ENCODE measurements at regions not wholly inside any gene's neighbourhood (a gene's known extent, or its start where the extent isn't known, plus 50 kb on each side); places are given as distances from the start of the nearest gene placed in this dataset.

DNA sequence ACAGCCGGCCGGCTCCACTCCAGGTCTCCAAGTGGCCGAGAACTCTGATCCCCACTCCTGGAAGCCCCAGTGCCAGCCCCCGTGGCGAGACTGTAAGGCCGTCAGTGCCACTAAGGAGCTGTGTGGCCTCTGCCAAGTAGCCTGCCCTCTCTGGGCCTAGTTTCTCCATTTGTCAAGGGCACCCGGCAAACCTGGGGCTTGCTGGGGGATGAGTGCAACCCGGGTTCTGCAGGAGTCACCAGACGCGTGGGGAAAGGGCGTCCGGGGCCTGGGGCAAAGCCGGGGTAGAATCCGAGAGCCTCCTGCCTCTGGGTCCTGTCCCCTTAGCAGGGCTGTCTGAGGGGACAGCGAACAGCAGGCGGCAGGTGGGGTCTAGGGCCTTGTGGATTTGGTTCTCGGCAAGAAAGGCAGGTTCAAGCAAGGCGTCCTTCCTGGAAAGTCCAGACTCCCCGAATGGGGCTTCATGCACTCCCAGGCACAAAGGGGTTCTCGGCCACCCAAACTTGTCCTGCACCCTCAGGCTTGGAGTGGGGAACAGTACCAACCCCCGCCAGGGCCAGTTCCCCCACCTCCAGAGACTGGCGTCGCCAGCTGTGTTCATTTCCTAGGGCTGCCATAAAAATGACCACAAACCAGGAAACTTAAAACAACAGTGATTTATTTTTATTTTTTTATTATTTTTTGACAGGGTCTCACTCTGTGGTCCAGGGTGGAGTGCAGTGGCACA is 56.0 kb downstream of the NCOR2 start:
- no peaks in the 10 kb centered on the region for H3K9me3 ChIP-seq (ENCODE audit: insufficient read depth, low read length)
- peaks cover 80% of the 10 kb centered on the region for H3K79me2 ChIP-seq (ENCODE audit: low read length)
- H3K4me1 ChIP-seq (ENCODE audit: low read length), result no peaks in the 10 kb centered on the region
- H3K36me3 ChIP-seq (replicated peaks; ENCODE audit: low read depth, low read length), result peaks cover 8% of the 10 kb centered on the region
- no peak overlapping the region for H3K4me3 ChIP-seq (ENCODE audit: low read length)
- no peaks in the 10 kb centered on the region for H3K27me3 ChIP-seq (ENCODE audit: low read depth, low read length)
- no peak overlapping the region for H3K9ac ChIP-seq (ENCODE audit: low read length)
- peaks cover 98% of the 10 kb centered on the region for H4K20me1 ChIP-seq (ENCODE audit: insufficient read depth, low read length)
- H3K27ac ChIP-seq (ENCODE audit: low read length), result no peak overlapping the region
- H2AFZ ChIP-seq (ENCODE audit: low read depth, low read length), result no peak overlapping the region
- TF ChIP-seq EZH2phosphoT487 (IDR thresholded peaks at IDR 0.05; ENCODE audit: low read depth) (no peak), CTCF (IDR thresholded peaks at IDR 0.05; ENCODE audit: low read depth, low read length) (no peak)
- H3K4me2 ChIP-seq (ENCODE audit: low read length), result no peak overlapping the region

DNA sequence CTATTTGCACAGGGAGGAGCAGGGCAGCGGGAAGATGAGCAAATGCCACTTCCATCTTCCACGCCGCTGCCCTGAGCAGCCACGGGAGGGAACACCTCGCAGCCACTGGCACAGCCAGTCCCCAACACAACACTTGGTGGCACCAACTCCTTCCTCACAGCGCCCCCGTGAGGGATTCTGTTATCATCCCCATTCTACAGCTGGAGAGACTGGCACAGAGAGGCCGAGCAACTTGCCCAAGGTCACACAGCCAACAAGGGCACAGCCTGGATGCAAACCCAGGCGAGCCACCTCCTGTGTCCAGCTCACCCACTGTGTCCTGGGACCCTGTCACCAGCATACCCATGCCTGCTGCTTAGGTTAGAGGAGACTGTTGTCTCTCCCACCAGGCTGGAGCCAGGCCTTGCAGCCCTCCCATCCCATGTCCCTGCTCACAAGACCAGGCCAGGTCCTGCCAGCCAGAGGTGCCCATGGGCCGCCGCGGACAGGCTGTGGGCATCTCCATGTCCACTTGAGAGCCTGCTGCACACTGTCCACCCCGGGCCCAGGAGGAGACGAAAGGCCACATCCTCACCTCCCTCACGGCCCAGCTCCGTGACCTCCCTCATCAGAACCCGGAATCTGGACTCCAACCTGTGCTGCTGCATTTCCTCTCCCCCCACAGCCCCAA is 57.0 kb downstream of the NCOR2 start:
- H3K79me2 ChIP-seq (ENCODE audit: low read length), result peaks cover 79% of the 10 kb centered on the region
- peaks cover 6% of the 10 kb centered on the region for H3K36me3 ChIP-seq (replicated peaks; ENCODE audit: low read depth, low read length)
- TF ChIP-seq EZH2phosphoT487 (IDR thresholded peaks at IDR 0.05; ENCODE audit: low read depth) (no peak), CTCF (IDR thresholded peaks at IDR 0.05; ENCODE audit: low read depth, low read length) (peak; percentile 45)
- H3K4me3 ChIP-seq (ENCODE audit: low read length), result no peak overlapping the region
- no peaks in the 10 kb centered on the region for H3K9me3 ChIP-seq (ENCODE audit: insufficient read depth, low read length)
- no peak overlapping the region for H3K4me2 ChIP-seq (ENCODE audit: low read length)
- no peaks in the 10 kb centered on the region for H3K4me1 ChIP-seq (ENCODE audit: low read length)
- no peak overlapping the region for H3K9ac ChIP-seq (ENCODE audit: low read length)
- peaks cover 98% of the 10 kb centered on the region for H4K20me1 ChIP-seq (ENCODE audit: insufficient read depth, low read length)
- no peak overlapping the region for H2AFZ ChIP-seq (ENCODE audit: low read depth, low read length)
- no peak overlapping the region for H3K27ac ChIP-seq (ENCODE audit: low read length)
- no peaks in the 10 kb centered on the region for H3K27me3 ChIP-seq (ENCODE audit: low read depth, low read length)

DNA sequence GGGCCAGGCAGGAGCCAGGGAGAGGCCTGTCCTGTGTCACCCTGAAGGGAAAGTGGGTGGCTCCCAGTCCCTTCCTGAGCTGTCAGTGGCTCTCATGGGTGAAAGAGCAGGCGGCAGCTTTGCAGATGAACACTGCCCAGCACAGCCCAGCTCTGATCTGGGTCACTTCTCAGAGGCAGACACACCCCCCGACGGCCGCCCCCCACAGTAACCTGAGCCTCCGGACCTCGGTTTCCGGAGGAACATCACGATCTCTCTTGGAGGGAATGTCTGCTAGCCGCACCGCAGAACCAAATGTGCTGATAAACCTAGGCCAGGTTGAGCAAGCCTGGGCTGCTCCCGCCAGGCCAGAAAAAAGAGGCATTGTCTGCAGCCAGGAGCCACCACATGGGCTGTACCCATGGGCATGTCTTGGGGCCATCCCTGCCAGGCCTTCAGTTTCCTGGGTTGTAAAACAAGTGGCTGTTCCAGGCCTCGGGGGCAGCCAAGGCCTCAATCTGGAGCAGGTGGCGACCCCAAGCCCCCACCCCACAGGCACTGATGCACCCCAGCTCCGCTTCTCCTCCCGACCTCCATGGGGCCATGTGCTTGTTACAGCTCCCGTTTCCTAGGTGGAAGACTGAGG is 57.6 kb downstream of the NCOR2 start:
- H3K4me2 ChIP-seq (ENCODE audit: low read length), result no peak overlapping the region
- H3K4me3 ChIP-seq (ENCODE audit: low read length), result no peak overlapping the region
- no peaks in the 10 kb centered on the region for H3K4me1 ChIP-seq (ENCODE audit: low read length)
- H4K20me1 ChIP-seq (ENCODE audit: insufficient read depth, low read length), result peaks cover 98% of the 10 kb centered on the region
- TF ChIP-seq CTCF (IDR thresholded peaks at IDR 0.05; ENCODE audit: low read depth, low read length) (no peak), EZH2phosphoT487 (IDR thresholded peaks at IDR 0.05; ENCODE audit: low read depth) (no peak)
- H3K27ac ChIP-seq (ENCODE audit: low read length), result no peak overlapping the region
- peaks cover 81% of the 10 kb centered on the region for H3K79me2 ChIP-seq (ENCODE audit: low read length)
- peaks cover 5% of the 10 kb centered on the region for H3K36me3 ChIP-seq (replicated peaks; ENCODE audit: low read depth, low read length)
- H3K9ac ChIP-seq (ENCODE audit: low read length), result no peak overlapping the region
- no peak overlapping the region for H2AFZ ChIP-seq (ENCODE audit: low read depth, low read length)
- no peaks in the 10 kb centered on the region for H3K27me3 ChIP-seq (ENCODE audit: low read depth, low read length)
- H3K9me3 ChIP-seq (ENCODE audit: insufficient read depth, low read length), result no peaks in the 10 kb centered on the region

DNA sequence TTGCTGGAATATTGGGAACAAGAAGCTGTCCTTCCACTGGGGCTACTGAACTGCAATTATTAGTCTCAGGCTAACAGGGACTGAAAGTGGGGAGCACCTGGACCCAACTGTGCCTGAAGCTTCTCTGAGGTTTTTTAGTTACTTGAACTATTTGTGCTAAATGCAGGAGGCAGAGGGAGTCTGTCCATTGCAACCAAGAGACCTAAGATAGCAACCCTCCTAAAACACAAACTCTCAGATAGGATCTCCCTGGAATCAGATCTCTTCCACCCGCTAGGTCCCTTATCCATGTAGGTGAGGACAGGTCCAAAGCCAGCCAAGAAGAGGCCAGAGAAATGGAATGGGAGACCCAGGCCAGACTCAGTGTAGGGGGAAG is 58.1 kb downstream of the NCOR2 start:
- Histone ChIP-seq H3K9me3 (ENCODE audit: insufficient read depth, low read length) (no peaks in the 10 kb centered on the region), H3K4me2 (ENCODE audit: low read length) (no peak overlapping the region), H3K4me3 (ENCODE audit: low read length) (no peak overlapping the region), H3K27me3 (ENCODE audit: low read depth, low read length) (no peaks in the 10 kb centered on the region), H3K4me1 (ENCODE audit: low read length) (no peaks in the 10 kb centered on the region), H3K27ac (ENCODE audit: low read length) (no peak overlapping the region), H3K79me2 (ENCODE audit: low read length) (peaks cover 85% of the 10 kb centered on the region), H2AFZ (ENCODE audit: low read depth, low read length) (no peak overlapping the region), H4K20me1 (ENCODE audit: insufficient read depth, low read length) (peaks cover 100% of the 10 kb centered on the region), H3K36me3 (replicated peaks; ENCODE audit: low read depth, low read length) (peaks cover 5% of the 10 kb centered on the region), H3K9ac (ENCODE audit: low read length) (no peak overlapping the region)
- no peak for TF ChIP-seq EZH2phosphoT487 (IDR thresholded peaks at IDR 0.05; ENCODE audit: low read depth)

All from OCI-LY3 (cell line).